OCI-LY3 (cell line): ENCODE measurements at regions not wholly inside any gene's neighbourhood (a gene's known extent, or its start where the extent isn't known, plus 50 kb on each side); places are given as distances from the start of the nearest gene placed in this dataset.

Experiments used
- H2AFZ ChIP-seq: fragments of 200-600, 300-600 bp; shearing (Covaris generic); 2 replicates; pipeline ENCODE4 v1.6.0; 2014; ENCODE audit warnings: antibody characterized with exemption, low read depth, low read length
- H3K27ac ChIP-seq: fragments of 200-600, 300-600 bp; sonication (generic); 2 replicates; pipeline ENCODE4 v1.5.1; 2014; ENCODE audit warnings: mild to moderate bottlenecking, low read length, moderate library complexity, mixed read lengths
- H3K27me3 ChIP-seq: fragments of 200-600, 300-600 bp; sonication (generic); 2 replicates; pipeline ENCODE4 v1.6.1; 2014; ENCODE audit warnings: low read depth, low read length, mixed read lengths
- H3K36me3 ChIP-seq: fragments of 200-600, 300-600 bp; sonication (generic); replicated peaks from 2 replicates; pipeline ENCODE3; 2014; ENCODE audit warnings: low read depth, low read length, mixed read lengths
- H3K4me1 ChIP-seq: fragments of 300-600, 200-600 bp; sonication (generic); 2 replicates; pipeline ENCODE4 v1.6.1; 2014; ENCODE audit warnings: low read length, mixed read lengths
- H3K4me2 ChIP-seq: fragments of 200-600, 300-600 bp; sonication (generic); 2 replicates; pipeline ENCODE4 v1.6.1; 2014; ENCODE audit warnings: low read length, mixed read lengths
- H3K4me3 ChIP-seq: fragments of 300-600, 200-600 bp; sonication (generic); 2 replicates; pipeline ENCODE4 v1.5.1; 2014; ENCODE audit warnings: antibody characterized with exemption, mild to moderate bottlenecking, low read length, moderate library complexity
- H3K79me2 ChIP-seq: fragments of 300-600, 200-600 bp; shearing (Covaris generic); 2 replicates; pipeline ENCODE4 v1.6.1; 2014; ENCODE audit warnings: mild to moderate bottlenecking, low read length, mixed read lengths
- H3K9ac ChIP-seq: fragments of 300-600, 200-600 bp; shearing (Covaris generic); 2 replicates; pipeline ENCODE4 v1.6.0; 2014; ENCODE audit warnings: mild to moderate bottlenecking, low read length, moderate library complexity
- H3K9me3 ChIP-seq: fragments of 200-600, 300-600 bp; shearing (Covaris generic); 2 replicates; pipeline ENCODE4 v1.6.1; 2014; ENCODE audit warnings: low read length, mixed read lengths; ENCODE audit not compliant: insufficient read depth
- H4K20me1 ChIP-seq: fragments of 200-600, 300-600 bp; sonication (generic); 2 replicates; pipeline ENCODE4 v1.6.1; 2016; ENCODE audit warnings: low read length, mixed read lengths; ENCODE audit not compliant: insufficient read depth
- CTCF ChIP-seq: fragments of 200-600, 300-600 bp; sonication (generic); IDR thresholded peaks from 2 replicates; pipeline ENCODE4 v1.5.1; 2014; ENCODE audit warnings: antibody characterized with exemption, low read length, low read depth
- EZH2phosphoT487 ChIP-seq: fragments of 200-600 bp; shearing (Covaris generic); IDR thresholded peaks from 2 replicates; pipeline ENCODE4 v1.6.1; 2018; ENCODE audit warnings: antibody characterized with exemption, mixed run types, low read depth

- Histone ChIP-seq H3K27ac (no peak overlapping the region), H4K20me1 (no peaks in the 10 kb centered on the region), H3K4me2 (no peak overlapping the region), H3K9ac (no peak overlapping the region), H3K9me3 (no peaks in the 10 kb centered on the region), H3K79me2 (no peaks in the 10 kb centered on the region), H3K27me3 (no peaks in the 10 kb centered on the region), H3K4me3 (no peak overlapping the region), H3K4me1 (no peaks in the 10 kb centered on the region), H2AFZ (no peak overlapping the region), H3K36me3 (no peaks in the 10 kb centered on the region)
- no peak for TF ChIP-seq EZH2phosphoT487
- no peak for TF ChIP-seq CTCF
Observed at GRCh38 chr18:28363124-28363523, 186.2 kb upstream of the CDH2 start.

- H3K27ac ChIP-seq = no peak overlapping the region
- H2AFZ ChIP-seq = no peak overlapping the region
- H3K4me1 ChIP-seq = no peaks in the 10 kb centered on the region
- H3K4me3 ChIP-seq = no peak overlapping the region
- H4K20me1 ChIP-seq = no peaks in the 10 kb centered on the region
- H3K9me3 ChIP-seq = no peaks in the 10 kb centered on the region
- no peaks in the 10 kb centered on the region for H3K27me3 ChIP-seq
- TF ChIP-seq EZH2phosphoT487 = no peak
- TF ChIP-seq CTCF = no peak
- no peaks in the 10 kb centered on the region for H3K36me3 ChIP-seq
- H3K4me2 ChIP-seq = no peak overlapping the region
- H3K79me2 ChIP-seq = no peaks in the 10 kb centered on the region
- no peak overlapping the region for H3K9ac ChIP-seq
Observed at GRCh38 chr18:28359176-28359575, 182.2 kb upstream of the CDH2 start.

- Histone ChIP-seq H3K9me3 (no peaks in the 10 kb centered on the region), H4K20me1 (no peaks in the 10 kb centered on the region), H3K27me3 (no peaks in the 10 kb centered on the region), H3K9ac (no peak overlapping the region), H3K79me2 (no peaks in the 10 kb centered on the region), H2AFZ (no peak overlapping the region), H3K4me3 (no peak overlapping the region), H3K27ac (no peak overlapping the region), H3K4me2 (no peak overlapping the region), H3K36me3 (no peaks in the 10 kb centered on the region), H3K4me1 (no peaks in the 10 kb centered on the region)
- 0 out of 2 replicates have a peak, but pooled peaks have one; percentile 8 for TF ChIP-seq CTCF
- no peak for TF ChIP-seq EZH2phosphoT487
Observed at GRCh38 chr18:28357766-28358401, 181.0 kb upstream of the CDH2 start.

- no peak overlapping the region for H3K4me3 ChIP-seq
- no peak overlapping the region for H3K9ac ChIP-seq
- no peak overlapping the region for H2AFZ ChIP-seq
- H3K27ac ChIP-seq = no peak overlapping the region
- H3K36me3 ChIP-seq = no peaks in the 10 kb centered on the region
- TF ChIP-seq CTCF (no peak), EZH2phosphoT487 (no peak)
- H3K4me2 ChIP-seq = no peak overlapping the region
- no peaks in the 10 kb centered on the region for H3K79me2 ChIP-seq
- H3K4me1 ChIP-seq = no peaks in the 10 kb centered on the region
- no peaks in the 10 kb centered on the region for H3K9me3 ChIP-seq
- no peaks in the 10 kb centered on the region for H4K20me1 ChIP-seq
- no peaks in the 10 kb centered on the region for H3K27me3 ChIP-seq
Observed at GRCh38 chr18:28350821-28351220, 173.9 kb upstream of the CDH2 start.
